GM13976 (cell line): ENCODE measurements at regions not wholly inside any gene's neighbourhood (a gene's known extent, or its start where the extent isn't known, plus 50 kb on each side); places are given as distances from the start of the nearest gene placed in this dataset.

ENCODE experiments used
- DNase-seq: peaks from one replicate; pipeline ENCODE4 v3.0.0; 2012; ENCODE audit warnings: low spot score
- CTCF ChIP-seq: IDR thresholded peaks from 2 replicates; pipeline ENCODE4 v1.5.1; 2012; ENCODE audit warnings: borderline replicate concordance, mild to moderate bottlenecking; ENCODE audit not compliant: insufficient read depth; ENCODE audit errors: extremely low read depth, missing control alignments, control extremely low read depth
- in situ Hi-C: fragments of 300-500 bp; cut with MboI; formaldehyde crosslinking; loops from one replicate; pipeline ENCODE4 v1.12.0; 2022; ENCODE audit warnings: low sequenced_read_pairs, mixed read lengths, inconsistent platforms; ENCODE audit not compliant: unreplicated experiment

DNA sequence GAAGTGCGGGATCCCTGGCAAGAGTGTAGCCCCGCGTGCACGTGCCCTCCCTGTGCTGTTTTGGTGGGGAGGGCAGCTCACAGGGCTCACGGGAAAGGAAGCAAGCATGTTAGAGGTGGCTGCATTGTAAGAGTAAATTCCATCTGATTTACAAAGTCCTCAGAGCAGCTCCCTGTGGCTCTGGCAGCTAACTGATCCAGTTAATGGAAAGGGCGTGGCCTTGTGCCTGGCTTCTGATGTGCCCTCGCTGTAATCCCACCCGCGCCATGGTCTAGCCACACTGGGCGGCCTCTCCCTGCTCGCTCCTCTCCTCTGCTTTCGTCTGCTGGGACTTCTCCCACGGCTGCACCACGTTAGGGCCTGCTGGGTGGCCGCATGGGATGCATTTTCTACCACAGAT is 258.5 kb downstream of the FGF9 start:
- no peak for TF ChIP-seq CTCF
- in situ Hi-C loops: no loop called here

GRCh38 chr13:21930536-21930935 is 259.7 kb downstream of the FGF9 start:
- in situ Hi-C loops: no loop called here
- DNase-seq: no peak
- TF ChIP-seq CTCF: no peak

More for the DNA sequence above, 258.5 kb downstream of the FGF9 start:
- DNase-seq: no peak

DNA sequence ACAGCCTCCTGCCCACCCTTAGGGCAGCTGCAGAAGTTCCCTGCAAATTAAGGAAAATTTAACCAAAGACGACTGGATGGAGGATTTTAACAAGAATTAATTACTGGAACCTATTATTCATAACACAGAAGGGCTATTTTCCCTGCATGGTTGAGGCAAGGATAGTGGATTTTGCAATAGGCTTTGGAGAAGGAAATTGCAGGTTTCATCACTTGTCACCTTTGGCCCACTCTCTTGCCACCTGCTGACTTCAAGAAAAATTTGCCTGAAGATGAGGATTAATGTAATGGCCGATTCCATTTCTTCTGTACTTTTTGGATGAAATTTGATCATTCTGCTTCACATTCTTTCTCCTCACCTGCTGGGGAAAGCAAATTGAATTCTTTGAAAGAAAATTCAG is 261.7 kb downstream of the FGF9 start:
- no peak for TF ChIP-seq CTCF
- DNase-seq: no peak

GRCh38 chr13:21932996-21933395 is 262.1 kb downstream of the FGF9 start:
- TF ChIP-seq CTCF: no peak
- DNase-seq: no peak
- in situ Hi-C loops: no loop called here

More for the DNA sequence above, 261.7 kb downstream of the FGF9 start:
- in situ Hi-C loops: no loop called here

GRCh38 chr13:21934284-21934683 is 263.4 kb downstream of the FGF9 start:
- TF ChIP-seq CTCF: no peak
- in situ Hi-C loops: no loop called here
- DNase-seq: no peak

GRCh38 chr13:21936674-21937073 is 265.8 kb downstream of the FGF9 start:
- in situ Hi-C loops: no loop called here
- DNase-seq: no peak
- no peak for TF ChIP-seq CTCF

- in situ Hi-C loops: no loop called here
- no peak for TF ChIP-seq CTCF
- DNase-seq: no peak
Observed at GRCh38 chr13:21938168-21938567, 267.3 kb downstream of the FGF9 start.
